EH (cell line): ENCODE measurements at regions not wholly inside any gene's neighbourhood (a gene's known extent, or its start where the extent isn't known, plus 50 kb on each side); places are given as distances from the start of the nearest gene placed in this dataset.

ENCODE experiments used
- DNase-seq: peaks from one replicate; pipeline ENCODE4 v3.0.0-alpha.2; 2015; ENCODE audit warnings: low read depth

- DNase-seq = no peak
These were observed 85.8 kb upstream of the IER5L start for GRCh38 chr9:129263836-129264235.

- no peak for DNase-seq
These were observed 84.2 kb upstream of the IER5L start for GRCh38 chr9:129262261-129262660.

GRCh38 chr9:129259375-129259774 is 81.3 kb upstream of the IER5L start:
- DNase-seq = no peak

- DNase-seq = no peak
These were observed 80.8 kb upstream of the IER5L start for GRCh38 chr9:129258823-129259301.

- peak; percentile 92 for DNase-seq
These were observed 80.2 kb upstream of the IER5L start for GRCh38 chr9:129258124-129258822.

GRCh38 chr9:129256959-129257713 is 79.1 kb upstream of the IER5L start:
- DNase-seq = no peak

GRCh38 chr9:129254566-129255287 is 76.7 kb upstream of the IER5L start:
- DNase-seq = no peak

GRCh38 chr9:129253803-129254381 is 75.8 kb upstream of the IER5L start:
- no peak for DNase-seq

- no peak for DNase-seq
These were observed 75.1 kb upstream of the IER5L start for GRCh38 chr9:129252937-129253802.

GRCh38 chr9:129250786-129251185 is 72.7 kb upstream of the IER5L start:
- peak; percentile 63 for DNase-seq

GRCh38 chr9:129247285-129248153 is 69.5 kb upstream of the IER5L start:
- no peak for DNase-seq

GRCh38 chr9:129245276-129245675 is 67.2 kb upstream of the IER5L start:
- peak; percentile 54 for DNase-seq

GRCh38 chr9:129242971-129243561 is 65.0 kb upstream of the IER5L start:
- peak; percentile 37 for DNase-seq

GRCh38 chr9:129242191-129242941 is 64.3 kb upstream of the IER5L start:
- no peak for DNase-seq

GRCh38 chr9:129241725-129242124 is 63.7 kb upstream of the IER5L start:
- DNase-seq = no peak

GRCh38 chr9:129240581-129241211 is 62.6 kb upstream of the IER5L start:
- no peak for DNase-seq

- no peak for DNase-seq
These were observed 62.0 kb upstream of the IER5L start for GRCh38 chr9:129239946-129240490.

GRCh38 chr9:129237803-129238202 is 59.7 kb upstream of the IER5L start:
- no peak for DNase-seq
